ENCODE measurements at regions not wholly inside any gene's neighbourhood (a gene's known extent, or its start where the extent isn't known, plus 50 kb on each side); places are given as distances from the start of the nearest gene placed in this dataset.

DNA sequence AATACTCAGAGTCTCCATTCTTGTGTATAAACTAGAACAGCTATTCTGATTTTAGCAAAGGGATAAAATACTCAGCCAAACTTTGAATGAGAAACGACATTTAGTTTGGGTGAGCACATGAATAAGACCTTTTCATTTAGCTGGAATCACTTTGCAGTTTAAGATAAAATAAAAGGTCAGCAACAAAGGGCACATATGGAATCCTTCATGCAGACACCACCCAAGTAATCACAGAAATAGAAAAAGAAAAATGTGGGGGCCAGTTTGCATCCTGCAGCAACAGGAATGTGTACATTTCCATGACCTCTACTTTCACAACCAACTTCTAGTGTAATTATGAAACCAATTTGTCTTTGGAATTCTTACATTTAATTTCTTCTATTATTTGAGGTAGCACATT, 1637.4 kb downstream of the PCDH9 start:
- peaks cover 23% of the 10 kb centered on the region for H3K27me3 Mint-ChIP-seq (ENCODE audit: low read depth)
- TF ChIP-seq, protein P1, sequence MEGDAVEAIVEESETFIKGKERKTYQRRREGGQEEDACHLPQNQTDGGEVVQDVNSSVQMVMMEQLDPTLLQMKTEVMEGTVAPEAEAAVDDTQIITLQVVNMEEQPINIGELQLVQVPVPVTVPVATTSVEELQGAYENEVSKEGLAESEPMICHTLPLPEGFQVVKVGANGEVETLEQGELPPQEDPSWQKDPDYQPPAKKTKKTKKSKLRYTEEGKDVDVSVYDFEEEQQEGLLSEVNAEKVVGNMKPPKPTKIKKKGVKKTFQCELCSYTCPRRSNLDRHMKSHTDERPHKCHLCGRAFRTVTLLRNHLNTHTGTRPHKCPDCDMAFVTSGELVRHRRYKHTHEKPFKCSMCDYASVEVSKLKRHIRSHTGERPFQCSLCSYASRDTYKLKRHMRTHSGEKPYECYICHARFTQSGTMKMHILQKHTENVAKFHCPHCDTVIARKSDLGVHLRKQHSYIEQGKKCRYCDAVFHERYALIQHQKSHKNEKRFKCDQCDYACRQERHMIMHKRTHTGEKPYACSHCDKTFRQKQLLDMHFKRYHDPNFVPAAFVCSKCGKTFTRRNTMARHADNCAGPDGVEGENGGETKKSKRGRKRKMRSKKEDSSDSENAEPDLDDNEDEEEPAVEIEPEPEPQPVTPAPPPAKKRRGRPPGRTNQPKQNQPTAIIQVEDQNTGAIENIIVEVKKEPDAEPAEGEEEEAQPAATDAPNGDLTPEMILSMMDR (conservative IDR thresholded peaks at IDR 0.05), result no peak

More for the DNA sequence above, 1637.4 kb downstream of the PCDH9 start:
- no CpG with 5 or more reads among the region's 1 CpG for WGBS (ENCODE audit: extremely low coverage, insufficient read length, low lambda C conversion rate)
- no peak overlapping the region for H2BK15ac ChIP-seq (ENCODE audit: low read depth, low read length)
- no peak overlapping the region for H3K27ac ChIP-seq (ENCODE audit: insufficient read length, low read depth, low read length)
- no peaks in the 10 kb centered on the region for H3K79me2 ChIP-seq (ENCODE audit: insufficient read depth, low read length)
- H3K56ac ChIP-seq (ENCODE audit: insufficient read length, low read depth, low read length), result no peak overlapping the region
- H3K9me3 ChIP-seq (ENCODE audit: control insufficient read depth, low read depth, low read length), result no peaks in the 10 kb centered on the region
- no peak overlapping the region for H3K18ac ChIP-seq (ENCODE audit: insufficient read length, low read depth, low read length)
- no peak overlapping the region for H2BK20ac ChIP-seq (ENCODE audit: low read depth, low read length, poor library complexity, severe bottlenecking)
- H4K8ac ChIP-seq (replicated peaks; ENCODE audit: insufficient read length, low read depth, low read length), result no peak overlapping the region
- no peaks in the 10 kb centered on the region for H3K79me1 ChIP-seq (ENCODE audit: insufficient read depth, low read depth, low read length, poor library complexity, severe bottlenecking)
- H3K36me3 Mint-ChIP-seq (ENCODE audit: insufficient read depth in 1 of 3, low read depth in 3 of 3), result peaks cover 0 to 11% (median 6%) of the 10 kb centered on the region in 3 experiments; a peak in 4 of 7 replicates
- H3K27ac Mint-ChIP-seq, result no peak overlapping the region
- H3K4ac ChIP-seq (ENCODE audit: low read depth, low read length), result no peak overlapping the region
- no peak overlapping the region for H3K14ac ChIP-seq (ENCODE audit: insufficient read depth, low read length)
- H3K4me1 Mint-ChIP-seq, result no peaks in the 10 kb centered on the region
- no peaks in the 10 kb centered on the region for H4K20me1 ChIP-seq (ENCODE audit: control insufficient read depth, insufficient read depth, insufficient read length)
- H3K9me3 Mint-ChIP-seq, result peaks cover 12 to 14% of the 10 kb centered on the region in 2 experiments
- no peak overlapping the region for H2BK12ac ChIP-seq (ENCODE audit: insufficient read length, low read depth, low read length)
- no peak overlapping the region for H3K4me3 Mint-ChIP-seq
- no peak overlapping the region for H2BK120ac ChIP-seq (ENCODE audit: low read depth, low read length, poor library complexity, severe bottlenecking)
- H3K23me2 ChIP-seq (ENCODE audit: insufficient read length, low read depth, low read length, poor library complexity, severe bottlenecking), result no peaks in the 10 kb centered on the region
- H2BK5ac ChIP-seq (ENCODE audit: insufficient read length, low read length), result no peak overlapping the region
- no peak overlapping the region for H3K23ac ChIP-seq (ENCODE audit: insufficient read length, low read depth, low read length)
- H2AK5ac ChIP-seq (ENCODE audit: insufficient read length, low read length), result no peak overlapping the region
- H3T11ph ChIP-seq (ENCODE audit: low read length), result no peak overlapping the region
- no peak overlapping the region for H3K4me2 ChIP-seq (ENCODE audit: insufficient read depth, insufficient read length, low read length)
- H3K4me1 ChIP-seq (ENCODE audit: insufficient read depth, low read length), result no peaks in the 10 kb centered on the region
- H4K91ac ChIP-seq (ENCODE audit: insufficient read length, low read depth, low read length), result no peak overlapping the region
- H3K27me3 ChIP-seq (ENCODE audit: insufficient read depth, low read length), result no peaks in the 10 kb centered on the region
- no peak overlapping the region for H3K9ac ChIP-seq (ENCODE audit: extremely low read depth, insufficient read length, low read length)
- no peak overlapping the region for H2AFZ ChIP-seq (ENCODE audit: low read length)
- no peak for DNase-seq
- no peak overlapping the region for H4K5ac ChIP-seq (ENCODE audit: insufficient read length, low read depth, low read length)
